Body of pancreas (tissue), 4 donors: ENCODE measurements at regions not wholly inside any gene's neighbourhood (a gene's known extent, or its start where the extent isn't known, plus 50 kb on each side); places are given as distances from the start of the nearest gene placed in this dataset.
A peak's percentile ranks its signal among the peaks of the same experiment; 100 is the strongest.
"Not testable (repeated sequence)": the region's sequence is repeated elsewhere in the genome, so short reads cannot be mapped to it uniquely, and the experiment has no call there.

Source experiments
- ATAC-seq: fragments of 150-250 bp; one replicate; pipeline ENCODE4 v1.9.1; 2016
- DNase-seq, 4 donors: peaks; one replicate each; pipeline ENCODE4 v3.0.0-alpha.2; 2019
- H3K27ac ChIP-seq, 4 donors: fragments of 200-600 bp; sonication (generic); 1 replicate in 3 of 4; 2 replicates in 1 of 4; pipeline versions ENCODE4 v1.5.1 to v1.6.1; 2016 to 2019; ENCODE audit warnings: mild to moderate bottlenecking in 1 of 4, mixed read lengths in 1 of 4, moderate library complexity in 1 of 4
- H3K27me3 ChIP-seq, 2 donors: fragments of 200-600 bp; sonication (generic); one replicate each; pipeline ENCODE4 v1.6.0; 2016; ENCODE audit warnings: mild to moderate bottlenecking in 1 of 2
- H3K36me3 ChIP-seq, 2 donors: fragments of 200-600 bp; sonication (generic); replicated peaks in 1 of 2; 2 replicates each; pipeline ENCODE4 v1.5.1; 2016; ENCODE audit warnings: low read depth in 2 of 2; ENCODE audit not compliant: insufficient read depth in 1 of 2
- H3K4me1 ChIP-seq: fragments of 200-600 bp; sonication (generic); one replicate; pipeline ENCODE4 v1.6.0; 2016
- H3K4me3 ChIP-seq, 2 donors: fragments of 200-600 bp; sonication (generic); 1 replicate in 1 of 2; 2 replicates in 1 of 2; pipeline ENCODE4 v1.5.1; 2016 to 2019
- H3K9me3 ChIP-seq, 3 donors: fragments of 200-600 bp; sonication (generic); 1 replicate in 2 of 3; 2 replicates in 1 of 3; pipeline ENCODE4 v1.5.1; 2016
- CTCF ChIP-seq, 7 experiments: fragments of 450-650 bp in 4 of 7; fragments of 200-600 bp in 3 of 7; sonication (generic) in 3 of 7; IDR thresholded peaks; one replicate each; pipeline ENCODE4 v1.5.1; 2016 to 2019; ENCODE audit warnings: antibody characterized with exemption in 7 of 7
- POLR2A ChIP-seq, 3 donors: fragments of 450-650 bp; IDR thresholded peaks; one replicate each; pipeline ENCODE4 v1.6.1; 2016; ENCODE audit warnings: antibody characterized with exemption in 3 of 3, mild to moderate bottlenecking in 2 of 3
- WGBS, 2 donors: methylation state at CpG; one replicate each; pipeline ENCODE4 v1.1.5; 2017; 5-methylcytosine and 5-hydroxymethylcytosine counted together
- intact Hi-C: fragments of 100-400 bp; cut with DNase I; formaldehyde crosslinking; loops from one replicate; pipeline ENCODE4 v1.15.1; 2023

- H3K36me3 ChIP-seq: no peaks in the 10 kb centered on the region
- no peaks in the 10 kb centered on the region for H3K9me3 ChIP-seq
- no peaks in the 10 kb centered on the region for H3K27me3 ChIP-seq
- H3K4me1 ChIP-seq: no peaks in the 10 kb centered on the region
- DNase-seq (no peak), ATAC-seq (no peak)
- no peak overlapping the region for H3K4me3 ChIP-seq
- no peak for TF ChIP-seq POLR2A (IDR thresholded peaks at IDR 0.05)
- TF ChIP-seq CTCF (IDR thresholded peaks at IDR 0.05): no peak
- intact Hi-C loops: no loop called here
- H3K27ac ChIP-seq: no peak overlapping the region
These were observed 157.3 kb upstream of the CHAC2 start for GRCh38 chr2:53610260-53610659.

GRCh38 chr2:53609551-53609950, 158.1 kb upstream of the CHAC2 start:
- no peaks in the 10 kb centered on the region for H3K9me3 ChIP-seq
- TF ChIP-seq POLR2A (IDR thresholded peaks at IDR 0.05) (no peak), CTCF (IDR thresholded peaks at IDR 0.05) (no peak)
- intact Hi-C loops: no loop called here
- H3K36me3 ChIP-seq: no peaks in the 10 kb centered on the region
- H3K4me3 ChIP-seq: no peak overlapping the region
- DNase-seq: no peak
- ATAC-seq: no peak
- H3K27me3 ChIP-seq: no peaks in the 10 kb centered on the region
- H3K4me1 ChIP-seq: no peaks in the 10 kb centered on the region
- WGBS, 2 donors: 93 to 97% methylated on average over 6 of the region's 6 CpGs
- no peak overlapping the region for H3K27ac ChIP-seq

- intact Hi-C loops: no loop called here
- H3K9me3 ChIP-seq: no peaks in the 10 kb centered on the region
- no peak for ATAC-seq
- no peaks in the 10 kb centered on the region for H3K36me3 ChIP-seq
- WGBS, 2 donors: 91 to 92% methylated on average over 5 of the region's 5 CpGs
- no peaks in the 10 kb centered on the region for H3K27me3 ChIP-seq
- no peak overlapping the region for H3K27ac ChIP-seq
- no peaks in the 10 kb centered on the region for H3K4me1 ChIP-seq
- no peak for DNase-seq
- no peak overlapping the region for H3K4me3 ChIP-seq
- TF ChIP-seq CTCF (IDR thresholded peaks at IDR 0.05) (no peak), POLR2A (IDR thresholded peaks at IDR 0.05) (no peak)
These were observed 159.3 kb upstream of the CHAC2 start for GRCh38 chr2:53608293-53608692.

GRCh38 chr2:53600815-53601214, 166.8 kb upstream of the CHAC2 start:
- DNase-seq (peak in 2 of 4 donors; percentile 7 to 16), ATAC-seq (no peak)
- WGBS, 2 donors: 84 to 86% methylated on average over 3 of the region's 3 CpGs
- Histone ChIP-seq H3K27me3 (no peaks in the 10 kb centered on the region), H3K27ac (no peak overlapping the region), H3K4me3 (no peak overlapping the region), H3K9me3 (no peaks in the 10 kb centered on the region), H3K36me3 (no peaks in the 10 kb centered on the region), H3K4me1 (no peaks in the 10 kb centered on the region)
- intact Hi-C loops: no loop called here
- TF ChIP-seq CTCF (IDR thresholded peaks at IDR 0.05) (no peak), POLR2A (IDR thresholded peaks at IDR 0.05) (no peak)

DNA sequence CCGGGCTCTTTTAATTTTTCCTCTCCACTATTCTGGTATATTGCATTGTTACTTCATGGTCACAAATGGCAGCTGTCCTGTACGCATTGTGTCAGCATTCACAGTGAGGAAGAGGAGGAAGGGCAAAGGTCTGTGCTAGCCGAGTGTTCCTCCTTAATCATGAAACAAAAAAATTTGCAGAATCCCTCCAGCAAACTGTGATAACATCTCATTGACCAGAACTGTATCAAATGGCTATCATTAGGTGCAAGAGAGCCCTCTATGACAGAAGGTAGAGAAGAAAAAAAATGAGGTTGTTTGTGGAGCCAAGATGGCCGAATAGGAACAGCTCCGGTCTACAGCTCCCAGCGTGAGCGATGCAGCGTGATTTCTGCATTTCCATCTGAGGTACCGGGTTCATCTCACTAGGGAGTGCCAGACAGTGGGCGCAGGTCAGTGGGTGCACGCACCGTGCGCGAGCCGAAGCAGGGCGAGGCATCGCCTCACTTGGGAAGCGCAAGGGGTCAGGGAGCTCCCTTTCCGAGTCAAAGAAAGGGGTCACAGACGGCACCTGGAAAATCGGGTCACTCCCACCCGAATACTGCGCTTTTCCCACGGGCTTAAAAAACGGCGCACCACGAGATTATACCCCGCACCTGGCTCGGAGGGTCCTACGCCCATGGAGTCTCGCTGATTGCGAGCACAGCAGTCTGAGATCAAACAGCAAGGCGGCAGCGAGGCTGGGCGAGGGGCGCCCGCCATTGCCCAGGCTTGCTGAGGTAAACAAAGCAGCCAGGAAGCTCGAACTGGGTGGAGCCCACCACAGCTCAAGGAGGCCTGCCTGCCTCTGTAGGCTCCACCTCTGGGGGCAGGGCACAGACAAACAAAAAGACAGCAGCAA, 180.6 kb upstream of the CHAC2 start:
- ATAC-seq, H3K36me3 ChIP-seq, H3K4me3 ChIP-seq, DNase-seq, H3K4me1 ChIP-seq, H3K27ac ChIP-seq, H3K9me3 ChIP-seq, intact Hi-C loops, H3K27me3 ChIP-seq: not testable (repeated sequence)
- 86 to 90% methylated on average over 37 of the region's 38 CpGs for WGBS, 2 donors
